HCT116 (cell line): ENCODE measurements at regions not wholly inside any gene's neighbourhood (a gene's known extent, or its start where the extent isn't known, plus 50 kb on each side); places are given as distances from the start of the nearest gene placed in this dataset.

Source experiments
- ATAC-seq: fragments of 200-7000 bp; cut with Tn5 transposase; 2 replicates; pipeline ENCODE4 v1.9.1; 2020; ENCODE audit warnings: mild to moderate bottlenecking, moderate library complexity
- BruUV-seq: library from RNA; stranded (reverse); fragments of 400-500 nt; replicated peaks from 2 replicates; lab custom pipeline; 2021; lab: Mats Ljungman, UMichigan
- CTCF ChIA-PET: fragments of 300-600 bp; sonication (Branson Sonifier 250); formaldehyde crosslinking; loops from one replicate; lab custom pipeline; 2021; ENCODE audit warnings: antibody characterized with exemption; lab: Charles Lee
- POLR2A ChIA-PET: fragments of 300-600, 350-600 bp; sonication (Branson Sonifier 250); formaldehyde crosslinking; loops from one replicate; lab custom pipeline; 2021; ENCODE audit warnings: antibody characterized with exemption; lab: Charles Lee
- RAD21 ChIA-PET, 2 experiments: fragments of 300-600 bp; sonication (Branson Sonifier 250); formaldehyde crosslinking; loops; one replicate each; lab custom pipeline; 2023; ENCODE audit warnings: low total read pairs in 2 of 2; ENCODE audit not compliant: uncharacterized antibody in 2 of 2, unreplicated experiment in 2 of 2, low non-redundant PET in 1 of 2; lab: Charles Lee
- DNase-seq: peaks from one replicate; pipeline ENCODE4 v3.0.0-alpha.2; 2010; ENCODE audit warnings: low read depth, low spot score
- H2AFZ ChIP-seq: fragments of 200-600 bp; shearing (Covaris generic), sonication (generic); 2 replicates; pipeline ENCODE4 v1.6.1; 2017; ENCODE audit warnings: low read depth, mixed run types, mixed read lengths, antibody characterized with exemption, low read length; ENCODE audit not compliant: poor library complexity, severe bottlenecking
- H3K27ac ChIP-seq: 2 replicates; pipeline ENCODE4 v1.5.1; 2012; ENCODE audit warnings: low read depth, low read length
- H3K27me3 ChIP-seq: fragments of 200-600 bp; sonication (generic); 2 replicates; pipeline ENCODE4 v1.6.1; 2016; ENCODE audit warnings: mixed run types, low read length, mixed read lengths; ENCODE audit not compliant: insufficient read depth
- H3K36me3 ChIP-seq, 2 experiments: fragments of 200-500 bp in 1 of 2; fragments of 200-600 bp in 1 of 2; sonication (Bioruptor generic) in 1 of 2; sonication (generic) in 1 of 2; 2 replicates each; pipeline versions ENCODE4 v1.5.1 to v1.6.1; 2014 to 2016; ENCODE audit warnings: low read length in 2 of 2, inconsistent platforms in 1 of 2, mixed read lengths in 1 of 2, mixed run types in 1 of 2; ENCODE audit not compliant: insufficient read depth in 2 of 2, control insufficient read depth in 1 of 2
- H3K4me1 ChIP-seq, 2 experiments: fragments of 200-600 bp in 1 of 2; sonication (generic) in 1 of 2; 2 replicates each; pipeline versions ENCODE4 v1.5.1 to v1.6.1; 2012 to 2017; ENCODE audit warnings: low read length in 2 of 2, inconsistent platforms in 1 of 2, mild to moderate bottlenecking in 1 of 2, mixed read lengths in 1 of 2, mixed run types in 1 of 2, moderate library complexity in 1 of 2; ENCODE audit not compliant: insufficient read depth in 2 of 2, control insufficient read depth in 1 of 2
- H3K4me2 ChIP-seq: fragments of 200-600 bp; sonication (generic); 2 replicates; pipeline ENCODE4 v1.6.1; 2017; ENCODE audit warnings: mixed run types, low read length, mixed read lengths
- H3K4me3 ChIP-seq, 2 experiments: fragments of 200-600 bp in 1 of 2; sonication (generic) in 1 of 2; replicated peaks in 1 of 2; 2 replicates each; pipeline ENCODE4 v1.5.1; 2011 to 2016; ENCODE audit warnings: low read length in 2 of 2, control low read depth in 1 of 2, low read depth in 1 of 2, mild to moderate bottlenecking in 1 of 2, mixed read lengths in 1 of 2, mixed run types in 1 of 2
- H3K79me2 ChIP-seq: fragments of 200-600 bp; sonication (generic); 2 replicates; pipeline ENCODE4 v1.6.1; 2017; ENCODE audit warnings: mild to moderate bottlenecking, mixed run types, low read length, moderate library complexity, mixed read lengths; ENCODE audit not compliant: insufficient read depth
- H3K9ac ChIP-seq: fragments of 200-600 bp; sonication (generic); 2 replicates; pipeline ENCODE4 v1.6.1; 2016; ENCODE audit warnings: low read length, mixed read lengths
- H3K9me2 ChIP-seq: fragments of 200-600 bp; sonication (generic), shearing (Covaris generic); 2 replicates; pipeline ENCODE4 v1.6.1; 2017; ENCODE audit warnings: mixed run types, mild to moderate bottlenecking, moderate library complexity; ENCODE audit not compliant: insufficient read depth
- H3K9me3 ChIP-seq, 2 experiments: fragments of 200-500 bp in 1 of 2; fragments of 200-600 bp in 1 of 2; sonication (Bioruptor generic) in 1 of 2; sonication (generic) in 1 of 2; 2 replicates each; pipeline ENCODE4 v1.6.1; 2014 to 2017; ENCODE audit warnings: low read length in 2 of 2, mixed read lengths in 2 of 2, inconsistent platforms in 1 of 2, low read depth in 1 of 2, mild to moderate bottlenecking in 1 of 2, mixed run types in 1 of 2, moderate library complexity in 1 of 2; ENCODE audit not compliant: control insufficient read depth in 1 of 2, insufficient read depth in 1 of 2
- H4K20me1 ChIP-seq: fragments of 200-600 bp; sonication (generic), shearing (Covaris generic); 2 replicates; pipeline ENCODE4 v1.6.1; 2017; ENCODE audit warnings: mixed run types, mild to moderate bottlenecking, moderate library complexity; ENCODE audit not compliant: insufficient read depth
- ATF3 ChIP-seq: IDR thresholded peaks from 2 replicates; pipeline ENCODE4 v1.6.1; 2012
- CBX3 ChIP-seq: IDR thresholded peaks from 2 replicates; pipeline ENCODE4 v1.6.1; 2012; ENCODE audit warnings: low read depth
- CEBPB ChIP-seq: IDR thresholded peaks from 2 replicates; pipeline ENCODE4 v1.6.1; 2012; ENCODE audit warnings: low read depth
- EGR1 ChIP-seq: IDR thresholded peaks from 2 replicates; pipeline ENCODE4 v1.6.1; 2012; ENCODE audit warnings: low read depth
- ELF1 ChIP-seq: IDR thresholded peaks from 2 replicates; pipeline ENCODE4 v1.6.1; 2012; ENCODE audit warnings: low read depth, borderline replicate concordance
- EZH2 ChIP-seq: fragments of 200-600 bp; sonication (generic); IDR thresholded peaks from 2 replicates; pipeline ENCODE4 v1.6.1; 2017; ENCODE audit warnings: antibody characterized with exemption, mixed run types
- FOSL1 ChIP-seq: IDR thresholded peaks from 2 replicates; pipeline ENCODE4 v1.6.1; 2012; ENCODE audit warnings: low read depth
- JUND ChIP-seq: IDR thresholded peaks from 2 replicates; pipeline ENCODE4 v1.6.1; 2012
- POLR2A ChIP-seq: IDR thresholded peaks from 2 replicates; pipeline ENCODE4 v1.7.0; 2011; ENCODE audit warnings: borderline replicate concordance; ENCODE audit not compliant: insufficient read depth, insufficient read length; ENCODE audit errors: extremely low read depth
- POLR2AphosphoS5 ChIP-seq: IDR thresholded peaks from 2 replicates; pipeline ENCODE4 v1.6.1; 2011; ENCODE audit warnings: mild to moderate bottlenecking, low read depth, low read length, moderate library complexity
- RAD21 ChIP-seq: IDR thresholded peaks from 2 replicates; pipeline ENCODE4 v1.6.1; 2012; ENCODE audit warnings: low read depth, mild to moderate bottlenecking
- SIN3A ChIP-seq: IDR thresholded peaks from 2 replicates; pipeline ENCODE4 v1.6.1; 2012; ENCODE audit warnings: low read depth
- SP1 ChIP-seq: IDR thresholded peaks from 2 replicates; pipeline ENCODE4 v1.6.1; 2012; ENCODE audit warnings: low read depth
- SRF ChIP-seq: IDR thresholded peaks from 2 replicates; pipeline ENCODE4 v1.6.1; 2012; ENCODE audit warnings: low read depth
- TCF7L2 ChIP-seq: IDR thresholded peaks from 2 replicates; pipeline ENCODE4 v1.7.0; 2011; ENCODE audit warnings: borderline replicate concordance, inconsistent platforms; ENCODE audit not compliant: insufficient read depth, insufficient read length; ENCODE audit errors: extremely low read depth
- YY1 ChIP-seq: IDR thresholded peaks from 2 replicates; pipeline ENCODE4 v1.6.1; 2011; ENCODE audit warnings: low read length, low read depth, moderate library complexity, mild to moderate bottlenecking; ENCODE audit not compliant: insufficient replicate concordance; ENCODE audit errors: extremely low read depth
- ZFX ChIP-seq: fragments of 450-650 bp; IDR thresholded peaks from 2 replicates; pipeline ENCODE4 v1.6.1; 2017
- ZNF274 ChIP-seq: fragments of 200-500 bp; sonication (Bioruptor generic); IDR thresholded peaks from 2 replicates; pipeline ENCODE4 v1.6.1; 2014; ENCODE audit warnings: mild to moderate bottlenecking, low read depth, low read length, inconsistent platforms
- intact Hi-C: fragments of 100-400 bp; cut with micrococcal nuclease; formaldehyde crosslinking; loops from 2 replicates; pipeline ENCODE4 v1.10.0; 2022
- TF ChIP-seq, protein P1 (sequence below), 3 experiments: fragments of 200-600 bp in 1 of 3; sonication (generic) in 1 of 3; IDR thresholded peaks in 2 of 3; conservative IDR thresholded peaks in 1 of 3; 2 replicates each; pipeline ENCODE4 v1.5.1; 2012 to 2017; ENCODE audit warnings: low read depth in 2 of 3, low read length in 2 of 3, antibody characterized with exemption in 1 of 3, borderline replicate concordance in 1 of 3, control low read depth in 1 of 3, mild to moderate bottlenecking in 1 of 3, mixed read lengths in 1 of 3, mixed run types in 1 of 3, moderate library complexity in 1 of 3; ENCODE audit not compliant: insufficient read depth in 1 of 3

GRCh38 chr1:148290881-148291280, 138.8 kb upstream of the NBPF11 start:
- no peak overlapping the region for H3K4me3 ChIP-seq
- intact Hi-C loops: no loop called here
- CTCF ChIA-PET: no interaction called here
- POLR2A ChIA-PET: no interaction called here
- BruUV-seq: no TSS peak
- H3K9ac ChIP-seq: no peak overlapping the region
- TF ChIP-seq RAD21: no peak
- no peak for TF ChIP-seq SP1
- no peak for TF ChIP-seq POLR2AphosphoS5
- TF ChIP-seq ATF3: no peak
- no peak for TF ChIP-seq SIN3A
- no peak for TF ChIP-seq SRF
- no peak for TF ChIP-seq POLR2A
- no peak for TF ChIP-seq ZFX
- TF ChIP-seq EZH2: no peak
- no peak for TF ChIP-seq TCF7L2
- no peak for TF ChIP-seq ZNF274
- no peak for TF ChIP-seq ELF1
- TF ChIP-seq FOSL1: no peak
- no peak for TF ChIP-seq EGR1
- no peak for TF ChIP-seq CEBPB
- TF ChIP-seq JUND: no peak
- no peaks in the 10 kb centered on the region for H3K9me3 ChIP-seq
- no peaks in the 10 kb centered on the region for H3K27me3 ChIP-seq
- H3K9me2 ChIP-seq: no peaks in the 10 kb centered on the region
- H4K20me1 ChIP-seq: no peaks in the 10 kb centered on the region
- no peaks in the 10 kb centered on the region for H3K36me3 ChIP-seq
- H3K79me2 ChIP-seq: no peaks in the 10 kb centered on the region
- DNase-seq (no peak), ATAC-seq (no peak)
- H3K4me1 ChIP-seq: no peaks in the 10 kb centered on the region
- H3K27ac ChIP-seq: no peak overlapping the region
- H2AFZ ChIP-seq: no peak overlapping the region
- no peak overlapping the region for H3K4me2 ChIP-seq
- RAD21 ChIA-PET: no interaction called here

DNA sequence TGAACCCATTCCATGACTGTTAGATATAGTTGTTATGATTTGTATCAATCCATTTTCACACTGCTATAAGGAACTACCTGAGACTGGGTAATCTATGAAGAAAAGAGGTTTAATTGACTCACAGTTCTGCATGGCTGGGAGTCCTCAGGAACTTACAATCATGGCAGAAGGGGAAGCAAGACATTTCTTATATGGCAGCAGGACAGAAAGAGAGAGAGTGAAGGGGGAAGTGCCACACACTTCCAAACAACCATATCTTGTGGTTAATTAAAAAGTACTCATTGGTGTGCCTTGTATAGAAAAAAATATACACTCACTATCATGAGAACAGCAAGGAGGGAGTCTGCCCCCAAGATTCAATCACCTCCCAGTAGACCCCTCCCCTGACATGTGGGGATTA, 137.6 kb upstream of the NBPF11 start:
- Histone ChIP-seq H3K9me2 (no peaks in the 10 kb centered on the region), H3K36me3 (no peaks in the 10 kb centered on the region), H3K4me3 (no peak overlapping the region), H3K4me2 (no peak overlapping the region), H3K27me3 (no peaks in the 10 kb centered on the region), H4K20me1 (no peaks in the 10 kb centered on the region), H3K9me3 (no peaks in the 10 kb centered on the region), H3K27ac (no peak overlapping the region), H2AFZ (no peak overlapping the region), H3K9ac (no peak overlapping the region), H3K4me1 (no peaks in the 10 kb centered on the region), H3K79me2 (no peaks in the 10 kb centered on the region)
- no peak for DNase-seq
- no TSS peak for BruUV-seq
- CTCF ChIA-PET: no interaction called here
- POLR2A ChIA-PET: no interaction called here
- TF ChIP-seq EZH2 (no peak), ZNF274 (no peak), EGR1 (no peak), POLR2AphosphoS5 (no peak), CBX3 (no peak), FOSL1 (no peak), YY1 (no peak), ATF3 (no peak), ZFX (no peak), CEBPB (no peak)
- TF ChIP-seq, protein P1, sequence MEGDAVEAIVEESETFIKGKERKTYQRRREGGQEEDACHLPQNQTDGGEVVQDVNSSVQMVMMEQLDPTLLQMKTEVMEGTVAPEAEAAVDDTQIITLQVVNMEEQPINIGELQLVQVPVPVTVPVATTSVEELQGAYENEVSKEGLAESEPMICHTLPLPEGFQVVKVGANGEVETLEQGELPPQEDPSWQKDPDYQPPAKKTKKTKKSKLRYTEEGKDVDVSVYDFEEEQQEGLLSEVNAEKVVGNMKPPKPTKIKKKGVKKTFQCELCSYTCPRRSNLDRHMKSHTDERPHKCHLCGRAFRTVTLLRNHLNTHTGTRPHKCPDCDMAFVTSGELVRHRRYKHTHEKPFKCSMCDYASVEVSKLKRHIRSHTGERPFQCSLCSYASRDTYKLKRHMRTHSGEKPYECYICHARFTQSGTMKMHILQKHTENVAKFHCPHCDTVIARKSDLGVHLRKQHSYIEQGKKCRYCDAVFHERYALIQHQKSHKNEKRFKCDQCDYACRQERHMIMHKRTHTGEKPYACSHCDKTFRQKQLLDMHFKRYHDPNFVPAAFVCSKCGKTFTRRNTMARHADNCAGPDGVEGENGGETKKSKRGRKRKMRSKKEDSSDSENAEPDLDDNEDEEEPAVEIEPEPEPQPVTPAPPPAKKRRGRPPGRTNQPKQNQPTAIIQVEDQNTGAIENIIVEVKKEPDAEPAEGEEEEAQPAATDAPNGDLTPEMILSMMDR (IDR thresholded peaks at IDR 0.05 in 2 of 3, conservative IDR thresholded peaks at IDR 0.05 in 1 of 3; ENCODE audit: borderline replicate concordance in 1 of 3, insufficient read depth in 1 of 3, low read depth in 2 of 3, low read length in 2 of 3): no peak
- no peak for ATAC-seq
- RAD21 ChIA-PET: no interaction called here
- intact Hi-C loops: no loop called here
